HG02678 (cell line): ENCODE measurements at regions not wholly inside any gene's neighbourhood (a gene's known extent, or its start where the extent isn't known, plus 50 kb on each side); places are given as distances from the start of the nearest gene placed in this dataset.
"Not testable (repeated sequence)": the region's sequence is repeated elsewhere in the genome, so short reads cannot be mapped to it uniquely, and the experiment has no call there.

Experiments used
- ATAC-seq: cut with Tn5 transposase; IDR thresholded peaks from one replicate; pipeline ENCODE4 v1.9.1; 2021; ENCODE audit warnings: mild to moderate bottlenecking, moderate library complexity; ENCODE audit not compliant: unreplicated experiment

DNA sequence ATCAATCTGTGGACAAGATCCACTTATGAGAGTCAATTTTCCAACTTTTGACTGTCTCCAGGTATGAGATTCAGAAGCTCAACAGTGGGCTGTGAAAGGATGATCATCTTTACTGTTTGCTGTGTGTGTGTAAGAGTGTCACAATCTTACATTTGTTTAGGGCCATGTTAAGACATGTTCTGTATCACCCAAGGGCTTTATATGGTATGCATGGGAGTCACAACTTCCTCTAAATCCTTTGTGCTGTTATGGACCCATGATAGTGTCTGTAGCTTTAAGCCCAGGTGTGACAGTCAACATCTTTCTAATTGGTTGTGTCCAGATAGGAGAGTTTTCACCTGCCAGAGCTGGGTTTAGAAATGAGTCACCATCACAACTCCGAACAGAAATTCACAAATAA is 70.2 kb downstream of the ZNF726 start:
- not testable (repeated sequence) for ATAC-seq

DNA sequence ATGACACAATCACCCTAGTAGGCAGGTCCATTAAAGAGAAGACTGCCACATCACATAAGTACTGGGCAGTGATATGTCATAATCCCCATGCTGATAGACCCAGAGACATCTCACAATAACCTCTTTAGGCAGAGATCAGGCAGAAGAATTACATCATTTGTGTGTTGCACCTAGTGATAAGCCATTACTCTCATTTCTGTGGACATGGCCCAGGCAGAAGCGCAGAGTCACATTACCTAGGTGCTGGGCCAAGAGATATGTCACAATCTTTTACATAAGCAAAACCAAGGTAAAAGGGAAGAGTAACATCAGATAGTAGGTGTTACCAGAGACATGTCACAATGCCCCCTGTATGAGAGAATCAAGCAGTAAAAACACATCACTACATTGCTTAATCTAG is 71.9 kb downstream of the ZNF726 start:
- ATAC-seq = no peak

DNA sequence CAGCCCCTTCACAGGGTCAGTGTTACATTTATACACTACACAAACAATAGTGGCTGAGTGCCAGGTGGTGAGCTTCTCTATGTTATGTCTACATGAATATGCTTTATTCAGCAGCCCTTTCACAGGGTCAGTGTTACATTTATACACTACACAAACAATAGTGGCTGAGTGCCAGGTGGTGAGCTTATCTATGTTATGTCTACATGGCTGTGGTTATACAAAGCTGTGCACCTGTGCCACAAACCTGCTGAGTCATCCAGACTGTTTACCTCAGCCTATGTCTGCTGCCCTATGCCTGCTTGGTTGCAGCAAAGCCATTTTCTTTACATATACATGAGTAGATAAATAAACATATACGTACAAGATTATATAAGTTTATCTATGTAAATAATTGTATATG is 76.5 kb downstream of the ZNF726 start:
- no peak for ATAC-seq

DNA sequence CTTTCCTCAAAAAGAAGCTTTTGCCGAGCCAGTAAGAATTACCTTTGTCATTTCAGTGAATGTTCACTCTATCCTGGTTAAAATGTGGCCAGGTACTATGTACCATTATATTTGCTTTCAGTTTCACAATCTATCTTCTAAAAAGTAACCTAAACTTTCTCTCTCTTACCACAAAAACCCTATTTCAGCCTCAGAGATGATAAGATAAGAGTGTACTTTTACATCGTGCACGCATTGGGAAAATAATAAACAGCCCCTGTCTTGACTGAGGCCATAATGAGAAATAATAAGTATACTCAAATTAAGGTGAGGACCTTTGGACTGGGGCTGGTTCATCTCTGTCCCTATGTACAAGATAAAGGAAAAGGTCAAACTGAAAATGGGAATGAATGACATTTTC is 77.7 kb downstream of the ZNF726 start:
- ATAC-seq = no peak

DNA sequence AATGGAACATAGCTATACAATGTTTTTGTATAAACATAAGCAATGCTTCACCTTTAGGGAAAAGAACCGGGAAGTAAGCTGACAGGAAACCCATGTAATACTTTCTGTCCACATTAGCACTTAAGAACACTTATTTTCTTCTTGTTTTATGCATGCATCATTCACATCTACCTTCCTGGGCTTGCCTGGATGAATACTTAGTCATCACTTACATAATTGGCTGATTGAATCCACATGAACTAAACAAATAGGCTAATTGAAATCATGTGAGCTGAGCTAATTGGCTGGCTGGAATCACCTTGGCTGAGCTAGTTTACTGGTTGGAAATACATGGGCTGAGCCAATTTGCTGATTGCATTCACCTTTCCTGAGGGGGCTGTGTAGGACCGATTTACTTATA is 78.8 kb downstream of the ZNF726 start:
- no peak for ATAC-seq

DNA sequence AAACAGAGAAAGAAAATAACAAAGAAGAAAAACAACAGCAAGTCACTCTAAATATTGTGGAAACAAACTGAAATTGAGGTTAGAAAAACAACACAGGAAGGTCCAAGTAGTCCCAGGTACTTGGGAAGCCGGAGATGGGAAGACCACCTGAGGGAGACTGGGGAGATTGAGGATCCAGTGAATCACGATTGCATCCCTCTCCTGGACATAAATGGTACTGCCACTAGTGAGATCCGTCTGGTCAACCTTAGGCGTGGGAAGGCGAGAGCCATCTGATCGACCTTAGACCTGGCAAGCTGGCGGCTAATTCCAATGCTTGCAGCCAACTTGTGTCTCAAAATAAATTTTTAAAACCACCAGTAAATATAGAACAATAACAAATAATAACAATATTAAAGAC is 81.9 kb downstream of the ZNF726 start:
- ATAC-seq = no peak

DNA sequence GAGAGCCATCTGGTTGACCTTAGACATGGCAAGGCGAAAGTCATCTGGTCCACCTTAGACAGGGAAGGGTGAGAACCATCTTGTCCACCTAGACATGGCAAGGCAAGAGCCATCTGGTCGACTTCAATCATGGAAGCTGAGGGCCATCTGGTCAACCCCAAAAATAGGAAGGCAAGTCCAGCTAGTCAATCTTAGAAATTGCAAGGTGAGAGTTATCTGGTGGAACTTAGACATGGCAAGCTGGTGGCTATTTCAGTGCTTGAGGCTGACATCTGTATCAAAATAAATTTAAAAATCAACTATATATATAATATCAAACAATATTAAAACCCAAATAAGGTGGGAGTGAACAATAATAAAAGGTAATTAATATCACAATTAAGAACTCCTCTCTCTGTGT is 83.9 kb downstream of the ZNF726 start:
- ATAC-seq = no peak

DNA sequence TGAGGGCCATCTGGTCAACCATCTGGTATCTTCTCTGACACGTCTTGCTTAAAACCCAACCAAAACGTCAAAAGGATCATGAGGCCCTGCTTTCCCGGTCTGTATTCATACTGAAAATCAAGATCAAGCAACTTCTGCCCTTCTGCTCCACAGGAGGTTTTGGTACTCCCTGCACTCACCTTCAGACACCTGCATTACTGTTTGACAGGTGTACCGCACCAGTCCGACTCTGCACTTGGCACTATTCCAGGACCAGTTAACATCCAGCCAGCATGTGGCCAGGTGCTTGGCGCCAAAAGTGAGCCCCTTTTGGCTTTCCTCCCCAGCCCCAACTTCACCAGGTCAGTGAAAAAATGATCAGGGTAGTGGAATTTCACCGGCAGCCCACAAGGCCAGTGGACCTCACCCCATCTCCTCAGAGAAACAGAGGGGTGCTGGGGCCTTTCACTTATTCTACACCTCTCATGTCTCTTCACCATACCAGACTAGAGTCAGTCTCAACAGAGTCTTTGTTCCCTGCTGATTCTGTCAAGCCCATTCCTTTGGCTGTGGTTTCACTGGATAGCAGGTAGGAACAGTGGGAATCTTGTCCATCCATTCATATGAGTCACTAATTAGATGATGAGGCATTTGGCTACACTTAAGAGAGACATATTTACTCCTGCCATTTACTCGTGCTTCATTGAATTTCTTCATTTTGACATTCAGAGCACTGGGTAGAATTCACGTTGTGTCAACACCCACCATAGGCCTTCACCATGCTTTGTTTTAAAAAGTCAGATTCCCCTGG is 85.3 kb downstream of the ZNF726 start:
- ATAC-seq = no peak

DNA sequence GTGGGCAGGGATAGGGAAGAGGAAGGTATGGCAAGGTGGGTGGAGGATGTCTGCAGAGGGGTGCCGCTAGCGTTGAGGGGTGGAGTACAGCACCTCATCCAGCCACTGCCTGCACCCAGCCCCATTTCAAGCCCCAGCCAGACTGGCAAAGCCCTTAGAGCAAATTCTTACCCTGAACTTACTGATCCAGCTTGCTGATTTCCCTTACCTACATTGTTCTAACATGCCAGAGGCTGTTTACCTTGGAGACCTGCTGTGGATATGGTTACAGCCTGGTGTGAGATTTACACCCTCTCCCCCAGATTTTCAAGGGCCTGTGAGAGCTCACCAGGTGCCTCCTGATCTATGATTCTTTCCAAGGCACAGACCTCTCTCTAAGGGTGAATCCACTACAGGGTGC is 86.0 kb downstream of the ZNF726 start:
- ATAC-seq = no peak

DNA sequence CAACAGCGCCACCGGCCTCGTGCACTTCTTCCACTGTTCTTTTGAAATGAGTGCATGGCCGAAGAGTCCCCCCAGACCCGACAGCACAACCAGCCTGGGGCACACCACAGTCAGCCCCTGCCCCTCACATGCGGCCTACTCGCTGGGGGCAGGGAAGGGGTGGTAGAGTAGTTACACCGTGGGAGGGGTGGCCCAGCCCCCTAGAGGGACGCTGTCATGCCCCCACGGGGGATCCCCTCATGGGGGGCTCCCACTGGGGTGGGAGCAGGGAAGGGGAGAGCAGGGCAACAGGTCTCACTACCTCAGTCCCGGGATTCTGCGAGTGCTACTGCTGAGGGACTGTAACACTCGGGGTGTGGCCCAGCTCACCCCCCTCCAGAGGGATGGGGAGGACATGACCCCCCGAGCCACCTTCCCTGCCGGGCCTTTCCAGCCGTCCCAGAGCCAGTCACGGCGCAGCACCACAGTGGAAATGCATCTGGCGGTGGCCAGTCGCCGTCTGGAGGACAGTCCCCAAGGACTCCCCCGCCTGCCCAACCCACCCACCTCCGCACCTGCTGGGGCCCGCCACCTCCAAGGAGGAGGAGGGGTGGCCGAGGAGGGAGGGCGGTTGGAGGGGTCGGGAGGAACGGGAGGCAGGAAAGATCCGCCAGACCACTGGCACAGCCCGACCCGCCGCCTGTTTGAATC is 84.6 kb upstream of the ZNF254 start:
- no peak for ATAC-seq

DNA sequence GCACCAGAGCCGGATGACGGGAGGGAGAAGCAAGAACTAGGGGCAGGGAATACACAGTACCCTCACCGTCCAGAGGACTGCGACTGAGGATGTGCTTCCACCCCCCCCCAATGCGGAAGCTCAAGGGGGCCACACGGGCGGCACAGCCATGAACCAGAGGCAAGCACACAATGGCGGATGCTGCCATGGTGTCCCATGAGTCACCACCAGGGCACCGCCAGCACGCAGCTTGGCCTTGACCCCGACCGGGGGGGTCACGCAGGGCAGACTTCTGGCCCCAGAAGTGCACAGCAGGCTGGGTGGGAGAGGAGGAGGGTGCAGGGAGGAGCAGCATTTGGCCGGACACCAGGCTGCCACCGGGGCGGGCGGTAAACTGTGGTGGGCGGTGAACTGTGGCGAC is 83.5 kb upstream of the ZNF254 start:
- no peak for ATAC-seq

DNA sequence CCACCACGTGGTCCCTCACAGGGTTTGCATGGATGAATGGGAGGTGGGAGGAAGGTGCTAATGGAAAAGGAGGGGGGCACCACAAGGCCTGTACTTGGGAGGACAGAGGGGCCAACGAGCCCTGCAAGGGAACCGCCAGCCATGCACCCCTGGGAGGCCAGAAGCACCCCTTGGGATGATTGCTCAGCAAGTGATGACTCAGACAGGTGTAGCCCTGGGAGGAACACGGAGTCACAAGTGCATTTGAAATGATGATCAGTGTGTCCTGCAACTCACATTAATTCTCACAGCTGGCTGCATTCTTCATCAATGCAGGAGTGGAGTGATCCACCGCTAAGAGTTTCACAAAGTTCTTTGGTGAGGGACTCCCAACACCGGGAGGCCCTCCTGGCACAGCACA is 82.8 kb upstream of the ZNF254 start:
- ATAC-seq = no peak

DNA sequence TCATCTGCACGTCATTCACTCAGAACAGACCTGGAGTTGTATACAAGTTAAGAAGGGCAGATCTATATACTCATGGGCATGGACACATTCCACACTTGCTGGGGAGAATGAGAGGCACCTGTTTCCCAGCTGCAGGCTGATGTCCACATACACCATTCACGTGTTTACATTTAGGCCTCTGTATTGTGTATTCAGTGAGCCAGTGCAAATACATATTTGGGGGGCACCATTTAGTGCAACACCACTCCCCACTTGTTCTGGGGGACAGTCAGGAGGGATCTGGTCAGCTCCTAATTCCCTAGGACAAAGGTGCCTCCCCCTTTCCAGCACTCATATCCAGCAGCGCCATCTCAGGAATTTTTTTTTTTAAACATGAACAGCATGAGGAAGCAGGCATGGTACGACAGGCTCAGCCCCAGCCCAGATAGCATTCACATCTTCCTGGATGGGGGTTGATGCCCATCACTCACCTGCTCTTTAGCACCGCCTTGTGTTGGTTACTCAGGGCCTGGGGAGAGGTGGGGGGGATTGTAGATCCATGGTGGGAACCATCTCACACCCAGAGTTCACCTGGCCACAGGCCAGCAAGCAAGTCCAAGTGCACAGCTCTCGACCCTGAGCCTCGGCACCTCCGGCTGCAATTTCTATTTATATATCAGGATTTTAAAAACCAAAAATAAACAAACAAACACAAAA is 56.9 kb upstream of the ZNF254 start:
- ATAC-seq = no peak

DNA sequence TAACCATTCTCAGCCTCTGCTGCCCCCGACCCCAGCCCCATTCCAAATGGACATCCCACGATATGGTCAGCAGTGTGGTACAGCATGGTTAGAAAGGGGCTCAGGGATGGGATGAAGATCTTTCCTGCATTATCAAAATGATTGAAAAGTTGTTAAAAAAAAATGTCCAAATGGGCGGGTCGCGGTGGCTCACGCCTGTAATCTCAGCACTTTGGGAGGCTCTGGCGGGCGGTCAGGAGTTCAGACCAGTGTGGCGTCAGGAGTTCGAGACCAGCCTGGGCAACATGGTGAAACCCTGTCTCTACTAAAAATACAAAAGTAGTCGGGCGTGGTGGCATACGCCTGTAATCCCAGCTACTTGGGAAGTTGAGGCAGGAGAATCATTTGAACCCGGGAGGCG is 54.3 kb upstream of the ZNF254 start:
- ATAC-seq = no peak

DNA sequence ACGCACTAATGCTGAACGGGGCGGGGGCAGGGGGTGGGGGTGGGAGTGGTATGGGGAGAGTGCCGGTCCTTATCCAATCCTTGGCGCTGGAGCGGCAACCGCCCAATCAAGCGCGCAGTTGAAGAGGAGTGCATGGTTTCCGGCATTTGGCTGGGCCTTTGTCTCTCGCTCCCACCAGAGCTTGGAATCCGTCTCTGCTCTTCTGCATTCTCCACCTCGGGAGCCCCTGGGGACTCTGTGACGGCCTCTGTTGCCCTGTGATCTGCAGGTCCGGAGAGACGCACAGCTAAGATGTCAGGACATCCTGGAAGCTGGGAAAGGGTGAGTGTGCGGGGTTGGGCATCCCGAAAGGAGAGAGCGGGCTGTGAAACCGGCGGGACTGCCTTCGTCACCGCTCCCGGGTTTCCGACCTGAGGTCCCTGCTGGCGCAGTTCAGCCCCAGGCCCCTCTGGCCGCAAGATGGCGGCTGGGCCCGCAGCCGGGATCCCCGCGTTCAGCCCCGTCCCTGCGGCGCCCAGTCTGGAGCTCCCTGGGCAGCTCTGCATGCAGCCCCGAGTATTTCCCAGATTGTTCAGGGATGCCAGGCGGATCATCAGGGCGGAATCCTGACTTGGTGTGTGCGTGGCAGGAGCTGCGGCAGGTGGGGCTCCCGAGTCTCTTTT is 53.6 kb upstream of the ZNF254 start:
- peak; percentile 98 for ATAC-seq

DNA sequence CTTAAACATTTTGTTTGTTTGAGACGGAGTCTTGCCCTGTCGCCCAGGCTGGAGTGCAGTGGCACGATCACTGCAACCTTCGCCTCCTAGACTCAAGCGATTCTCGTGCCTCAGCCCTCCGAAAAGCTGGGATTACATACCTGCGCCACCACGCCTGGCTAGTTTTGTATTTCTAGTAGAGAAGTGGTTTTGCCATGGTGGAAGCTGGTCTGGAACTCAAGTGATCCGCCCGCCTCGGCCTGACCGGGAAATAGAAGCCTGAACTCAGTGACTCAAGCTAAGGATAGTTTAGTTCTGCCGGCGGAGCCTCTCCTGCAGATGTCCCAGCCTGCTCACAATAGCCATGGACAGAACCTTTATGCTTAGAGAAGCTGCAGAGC is 53.0 kb upstream of the ZNF254 start:
- peak; percentile 21 for ATAC-seq

DNA sequence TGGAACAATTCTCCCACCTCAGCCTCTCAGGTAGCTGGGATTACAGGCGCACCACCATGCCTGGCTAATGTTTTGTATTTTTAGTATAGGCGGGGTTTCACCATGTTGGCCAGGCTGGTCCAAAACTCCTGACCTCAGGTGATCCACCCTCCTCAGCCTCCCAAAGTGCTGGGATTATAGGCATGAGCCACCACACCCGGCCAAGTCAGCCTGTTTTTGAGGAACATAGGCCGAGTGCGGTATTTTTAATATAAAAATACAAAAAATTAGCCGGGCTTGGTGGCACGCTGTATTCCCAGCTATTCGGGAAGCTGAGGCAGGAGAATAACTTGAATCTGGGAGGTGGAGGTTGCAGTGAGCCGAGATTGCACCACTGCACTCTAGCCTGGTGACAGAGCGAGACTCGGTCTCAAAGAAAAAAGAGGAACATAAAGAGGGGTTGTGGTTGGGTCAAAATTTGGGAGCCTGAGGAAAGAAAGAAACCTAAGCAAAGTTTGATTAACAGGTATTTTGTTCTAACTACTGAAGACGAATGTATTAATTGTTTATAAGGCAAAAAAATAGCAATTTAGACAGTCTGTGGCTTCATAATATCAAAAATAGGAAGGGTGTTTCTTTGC is 51.6 kb upstream of the ZNF254 start:
- not testable (repeated sequence) for ATAC-seq
